ENCODE measurements at regions not wholly inside any gene's neighbourhood (a gene's known extent, or its start where the extent isn't known, plus 50 kb on each side); places are given as distances from the start of the nearest gene placed in this dataset.
A peak's percentile ranks its signal among the peaks of the same experiment; 100 is the strongest.

GRCh38 chr16:22424161-22424937, 49.9 kb upstream of the CDR2 start:
- no peaks in the 10 kb centered on the region for H3K27me3 ChIP-seq
- no peak for TF ChIP-seq CTCF (IDR thresholded peaks at IDR 0.05; ENCODE audit: low read depth, low read length)
- no peak overlapping the region for H3K27ac ChIP-seq
- peaks cover 9% of the 10 kb centered on the region for H3K36me3 ChIP-seq
- no peaks in the 10 kb centered on the region for H3K4me1 ChIP-seq (ENCODE audit: low read depth)
- DNase-seq (ENCODE audit: low read depth in 1 of 2, low spot score in 1 of 2) = peak in 1 of 2 donors; percentile 6
- no peak overlapping the region for H3K4me3 ChIP-seq
- H3K9me3 ChIP-seq (ENCODE audit: low read depth) = no peaks in the 10 kb centered on the region

All from cardiac muscle cell (in vitro differentiated cells and primary cell).